ENCODE measurements at regions not wholly inside any gene's neighbourhood (a gene's known extent, or its start where the extent isn't known, plus 50 kb on each side); places are given as distances from the start of the nearest gene placed in this dataset.

- TF ChIP-seq CTCF (conservative IDR thresholded peaks at IDR 0.05) (no peak), EZH2 (IDR thresholded peaks at IDR 0.05; ENCODE audit: low read depth) (no peak)
Observed at GRCh38 chr6:51450248-51450957, 631.7 kb downstream of the TFAP2B start.
